DMS79 treated with DMSO at 0.1 percent for 48 hours (cell line): ENCODE measurements at regions not wholly inside any gene's neighbourhood (a gene's known extent, or its start where the extent isn't known, plus 50 kb on each side); places are given as distances from the start of the nearest gene placed in this dataset.

Experiments used
- DNase-seq: peaks from one replicate; lab custom pipeline; 2025; lab: John Stamatoyannopoulos, UW

GRCh38 chr18:76195601-76196000, 299.4 kb downstream of the ZNF516 start:
- DNase-seq, result no peak

- DNase-seq, result no peak
Measured at GRCh38 chr18:76188097-76188496, 306.9 kb downstream of the ZNF516 start.

- no peak for DNase-seq
Measured at GRCh38 chr18:76179257-76179656, 315.8 kb downstream of the ZNF516 start.

- DNase-seq, result no peak
Measured at GRCh38 chr18:76177160-76177559, 317.9 kb downstream of the ZNF516 start.

- DNase-seq, result no peak
Measured at GRCh38 chr18:76174451-76174850, 320.6 kb downstream of the ZNF516 start.

- no peak for DNase-seq
Measured at GRCh38 chr18:76169733-76170132, 325.3 kb downstream of the ZNF516 start.

GRCh38 chr18:76167845-76168621, 327.0 kb downstream of the ZNF516 start:
- DNase-seq, result no peak

- DNase-seq, result no peak
Measured at GRCh38 chr18:76167410-76167809, 327.6 kb downstream of the ZNF516 start.

- DNase-seq, result no peak
Measured at GRCh38 chr18:76162886-76163285, 332.2 kb downstream of the ZNF516 start.

GRCh38 chr18:76161983-76162382, 333.1 kb downstream of the ZNF516 start:
- no peak for DNase-seq

GRCh38 chr18:76153691-76154090, 341.4 kb downstream of the ZNF516 start:
- DNase-seq, result no peak

GRCh38 chr18:76149734-76150133, 345.3 kb downstream of the ZNF516 start:
- DNase-seq, result no peak

GRCh38 chr18:76149284-76149683, 345.8 kb downstream of the ZNF516 start:
- DNase-seq, result no peak

- no peak for DNase-seq
Measured at GRCh38 chr18:76145521-76146376, 349.3 kb downstream of the ZNF516 start.

- no peak for DNase-seq
Measured at GRCh38 chr18:76144844-76145243, 350.2 kb downstream of the ZNF516 start.

- no peak for DNase-seq
Measured at GRCh38 chr18:76142611-76143010, 352.4 kb downstream of the ZNF516 start.

- DNase-seq, result no peak
Measured at GRCh38 chr18:76139844-76140243, 355.2 kb downstream of the ZNF516 start.

- no peak for DNase-seq
Measured at GRCh38 chr18:76137216-76137615, 357.8 kb downstream of the ZNF516 start.

- DNase-seq, result no peak
Measured at GRCh38 chr18:76136701-76137100, 358.3 kb downstream of the ZNF516 start.

GRCh38 chr18:76134628-76135027, 360.4 kb downstream of the ZNF516 start:
- no peak for DNase-seq

- no peak for DNase-seq
Measured at GRCh38 chr18:76133873-76134272, 361.2 kb downstream of the ZNF516 start.

- no peak for DNase-seq
Measured at GRCh38 chr18:76131738-76132137, 363.3 kb downstream of the ZNF516 start.

GRCh38 chr18:76130845-76131244, 364.2 kb downstream of the ZNF516 start:
- DNase-seq, result no peak
